GM19463 (cell line): ENCODE measurements at regions not wholly inside any gene's neighbourhood (a gene's known extent, or its start where the extent isn't known, plus 50 kb on each side); places are given as distances from the start of the nearest gene placed in this dataset.
A peak's percentile ranks its signal among the peaks of the same experiment; 100 is the strongest.

ENCODE experiments used
- ATAC-seq: cut with Tn5 transposase; IDR thresholded peaks from one replicate; pipeline ENCODE4 v1.9.1; 2021; ENCODE audit warnings: mild to moderate bottlenecking, moderate library complexity; ENCODE audit not compliant: unreplicated experiment

- ATAC-seq = no peak
Observed at GRCh38 chr9:68644831-68645230, 60.2 kb upstream of the PIP5K1B start.

GRCh38 chr9:68648164-68648563 lies 56.9 kb upstream of the PIP5K1B start:
- ATAC-seq = no peak

- peak; percentile 27 for ATAC-seq
Observed at GRCh38 chr9:68648971-68649370, 56.1 kb upstream of the PIP5K1B start.

DNA sequence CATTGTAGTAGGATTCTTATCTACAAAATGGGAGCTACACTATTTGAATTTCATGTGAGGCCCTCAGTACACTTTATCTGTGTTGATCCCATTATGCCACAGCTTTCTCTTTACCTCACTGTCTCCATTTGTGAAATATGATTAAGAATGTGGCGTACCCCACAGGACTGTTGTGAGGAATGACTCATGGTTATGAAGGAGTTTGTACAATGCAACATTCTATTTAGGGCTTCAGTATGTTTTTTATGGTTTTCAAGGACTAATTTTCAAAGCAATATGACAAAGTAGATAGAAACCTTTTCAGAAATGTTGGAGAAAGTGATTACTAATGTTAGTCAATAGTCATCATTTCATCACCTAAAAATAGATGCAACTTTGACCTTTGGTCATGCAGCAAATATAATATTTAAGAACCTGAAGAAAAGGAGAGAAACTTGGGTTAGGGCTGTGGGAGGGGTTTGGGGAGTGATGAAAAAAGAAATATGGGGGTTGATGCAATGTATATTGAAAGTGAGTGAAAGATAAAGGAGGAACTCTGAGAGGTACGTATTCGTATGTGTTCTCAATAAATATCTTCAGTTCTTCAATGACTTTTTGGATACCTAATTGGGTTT lies 53.7 kb upstream of the PIP5K1B start:
- peak; percentile 30 for ATAC-seq

DNA sequence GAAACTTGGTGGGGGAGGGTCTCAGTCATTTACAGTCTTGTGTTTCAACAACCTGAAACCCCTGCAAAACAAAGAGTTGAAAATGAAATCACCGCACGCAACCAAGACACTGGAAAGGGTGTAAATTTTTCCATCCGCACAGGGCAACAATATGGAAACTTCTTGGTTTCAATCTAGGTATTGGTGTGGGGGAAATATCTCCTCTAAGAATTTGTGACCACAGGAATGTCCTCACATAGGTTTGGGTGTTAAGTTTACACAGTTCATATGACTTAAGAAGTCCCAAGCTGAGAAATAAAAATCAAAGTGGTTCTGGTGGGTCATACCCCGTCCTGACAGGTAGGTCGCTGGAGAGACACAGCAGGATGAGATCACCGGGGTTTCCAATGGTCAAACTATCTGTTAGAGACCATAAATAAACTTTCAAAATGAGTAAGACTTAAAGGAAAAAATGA lies 51.9 kb upstream of the PIP5K1B start:
- peak; percentile 71 for ATAC-seq

GRCh38 chr9:68654075-68654474 lies 51.0 kb upstream of the PIP5K1B start:
- no peak for ATAC-seq
